Activated CD4-positive, alpha-beta T cell treated with anti-CD3 and anti-CD28 coated beads, Interleukin-2, amount 50 U/mL, for 24 hours (primary cell): ENCODE measurements at regions not wholly inside any gene's neighbourhood (a gene's known extent, or its start where the extent isn't known, plus 50 kb on each side); places are given as distances from the start of the nearest gene placed in this dataset.
"Not testable (repeated sequence)": the region's sequence is repeated elsewhere in the genome, so short reads cannot be mapped to it uniquely, and the experiment has no call there.

Experiments used
- DNase-seq, 2 donors: peaks; one replicate each; pipeline ENCODE4 v3.0.0-alpha.2; 2020; ENCODE audit warnings: low read depth in 1 of 2, low spot score in 1 of 2

GRCh38 chr10:46645110-46645509 is 66.2 kb downstream of the SYT15 start:
- not testable (repeated sequence) for DNase-seq

GRCh38 chr10:46646132-46646531 is 67.2 kb downstream of the SYT15 start:
- not testable (repeated sequence) for DNase-seq

- not testable (repeated sequence) for DNase-seq
Measured at GRCh38 chr10:46650967-46651366, 72.0 kb downstream of the SYT15 start.

- not testable (repeated sequence) for DNase-seq
Measured at GRCh38 chr10:46657437-46657836, 78.5 kb downstream of the SYT15 start.

- DNase-seq, result not testable (repeated sequence)
Measured at GRCh38 chr10:46660027-46660834, 81.3 kb downstream of the SYT15 start.

GRCh38 chr10:46660835-46661164 is 81.9 kb downstream of the SYT15 start:
- DNase-seq, result not testable (repeated sequence)

GRCh38 chr10:46665536-46665935 is 86.6 kb downstream of the SYT15 start:
- DNase-seq, result not testable (repeated sequence)

- DNase-seq, result not testable (repeated sequence)
Measured at GRCh38 chr10:46668357-46668997, 89.5 kb downstream of the SYT15 start.

GRCh38 chr10:46677836-46678435 is 99.0 kb downstream of the SYT15 start:
- not testable (repeated sequence) for DNase-seq

GRCh38 chr10:46691397-46691796 is 112.5 kb downstream of the SYT15 start:
- DNase-seq, result not testable (repeated sequence)

- not testable (repeated sequence) for DNase-seq
Measured at GRCh38 chr10:46693218-46693617, 114.3 kb downstream of the SYT15 start.

GRCh38 chr10:46717264-46717663 is 138.3 kb downstream of the SYT15 start:
- not testable (repeated sequence) for DNase-seq

- not testable (repeated sequence) for DNase-seq
Measured at GRCh38 chr10:46718014-46718413, 139.1 kb downstream of the SYT15 start.

GRCh38 chr10:46720386-46720785 is 141.5 kb downstream of the SYT15 start:
- not testable (repeated sequence) for DNase-seq

- DNase-seq, result not testable (repeated sequence)
Measured at GRCh38 chr10:46720811-46721518, 142.0 kb downstream of the SYT15 start.

GRCh38 chr10:46724258-46724657 is 145.3 kb downstream of the SYT15 start:
- not testable (repeated sequence) for DNase-seq

- DNase-seq, result not testable (repeated sequence)
Measured at GRCh38 chr10:46728359-46728758, 149.4 kb downstream of the SYT15 start.

- DNase-seq, result not testable (repeated sequence)
Measured at GRCh38 chr10:46730729-46731128, 151.8 kb downstream of the SYT15 start.

- not testable (repeated sequence) for DNase-seq
Measured at GRCh38 chr10:46733635-46734261, 154.8 kb downstream of the SYT15 start.

GRCh38 chr10:46734262-46734642 is 155.3 kb downstream of the SYT15 start:
- not testable (repeated sequence) for DNase-seq

GRCh38 chr10:46739919-46740318 is 161.0 kb downstream of the SYT15 start:
- not testable (repeated sequence) for DNase-seq
